ENCODE measurements at regions not wholly inside any gene's neighbourhood (a gene's known extent, or its start where the extent isn't known, plus 50 kb on each side); places are given as distances from the start of the nearest gene placed in this dataset.
"Not testable (repeated sequence)": the region's sequence is repeated elsewhere in the genome, so short reads cannot be mapped to it uniquely, and the experiment has no call there.

DNA sequence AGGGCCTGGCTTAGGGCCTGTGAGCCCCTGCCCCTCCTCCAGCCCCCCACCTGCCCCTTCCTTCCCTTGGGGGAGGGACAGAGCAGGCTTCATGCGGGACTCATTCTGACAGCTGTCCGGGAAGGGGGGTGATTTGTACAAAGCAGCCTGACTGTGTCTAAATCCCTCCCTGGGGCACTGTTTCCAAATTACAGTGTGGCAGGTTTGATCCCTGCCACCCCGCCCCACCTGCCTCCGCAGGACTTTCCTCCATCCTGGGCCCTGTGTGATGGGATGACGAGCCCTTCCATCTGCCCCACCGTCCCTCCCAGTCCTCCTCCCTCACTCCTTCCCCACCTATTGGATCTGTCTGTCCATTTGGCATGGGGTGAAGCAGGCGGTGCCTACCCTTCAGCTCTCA lies 363.9 kb downstream of the BCL11B start:
- DNase-seq (ENCODE audit: low spot score) = no peak

DNA sequence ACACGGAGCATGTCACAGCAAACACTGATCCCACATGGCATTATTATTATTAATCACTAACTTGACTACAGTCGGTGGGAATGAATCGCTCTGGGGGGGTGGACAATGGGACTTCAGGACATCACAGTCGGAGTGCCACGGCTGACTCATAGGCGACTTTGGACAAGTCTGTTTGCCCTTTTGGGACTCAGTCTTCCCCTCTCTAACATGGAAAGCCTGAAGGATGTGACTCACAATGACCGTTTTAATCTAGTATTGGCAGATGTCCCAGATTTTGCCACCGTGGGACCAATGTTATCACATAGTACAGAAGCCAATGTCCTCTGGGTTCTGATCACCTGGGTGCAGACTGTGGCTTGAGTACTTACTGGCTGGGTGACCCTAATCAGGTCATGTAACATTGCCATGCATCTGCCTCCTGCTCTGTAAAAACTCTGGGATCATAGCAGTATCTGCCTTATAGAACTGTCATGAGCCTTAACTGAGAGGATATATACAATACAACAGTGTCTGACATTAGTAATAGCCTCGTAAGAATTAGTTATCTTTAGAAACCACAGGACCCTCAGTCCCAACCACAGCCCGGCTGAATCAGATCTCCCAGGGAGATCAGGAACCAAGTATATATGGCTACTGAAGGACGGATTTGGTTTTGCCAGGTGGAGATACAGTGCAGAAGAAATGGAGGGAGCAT lies 362.6 kb downstream of the BCL11B start:
- no peak for DNase-seq (ENCODE audit: low spot score)

DNA sequence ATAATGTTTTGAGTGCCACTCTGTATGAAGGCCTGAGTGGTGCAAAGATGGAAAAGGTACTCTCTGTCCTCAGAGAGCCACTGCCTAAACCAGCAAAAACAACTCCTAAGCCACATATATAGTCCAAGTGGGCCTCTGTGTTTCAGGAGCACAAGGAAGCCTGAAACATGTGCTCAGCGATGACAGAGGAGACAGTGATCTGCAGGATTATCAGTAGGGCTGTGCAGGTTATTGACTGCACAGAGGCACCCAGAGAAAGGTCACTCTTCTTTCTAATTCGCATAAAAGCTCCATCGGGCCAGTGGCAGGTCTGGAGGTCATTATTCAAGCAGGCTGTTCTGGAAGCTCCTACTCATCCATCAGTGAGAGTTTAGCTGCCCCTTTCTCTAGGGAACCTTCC lies 361.9 kb downstream of the BCL11B start:
- DNase-seq (ENCODE audit: low spot score) = no peak

DNA sequence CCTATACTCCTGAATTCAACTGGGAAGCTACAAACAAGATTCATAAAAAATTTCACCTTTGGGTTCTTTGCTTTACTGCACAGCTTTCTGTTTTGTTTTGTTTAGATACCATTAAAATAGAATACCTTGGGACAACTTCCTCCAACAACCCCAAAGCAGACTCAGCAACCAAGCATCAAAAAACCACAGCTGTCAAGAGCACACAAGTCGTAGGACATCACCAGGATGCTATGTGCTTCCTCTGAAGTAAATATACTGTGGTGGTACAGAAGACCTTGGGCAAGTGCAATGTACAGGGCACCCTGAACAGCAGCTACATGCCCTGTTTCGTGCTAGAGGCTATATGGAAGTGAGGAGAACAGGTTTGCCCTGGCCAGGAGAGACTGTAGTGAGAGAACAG lies 359.3 kb downstream of the BCL11B start:
- no peak for DNase-seq (ENCODE audit: low spot score)

- DNase-seq (ENCODE audit: low spot score) = no peak
These were observed 357.9 kb downstream of the BCL11B start for GRCh38 chr14:98913967-98914650.

GRCh38 chr14:98914942-98915341 lies 357.1 kb downstream of the BCL11B start:
- DNase-seq (ENCODE audit: low spot score) = no peak

DNA sequence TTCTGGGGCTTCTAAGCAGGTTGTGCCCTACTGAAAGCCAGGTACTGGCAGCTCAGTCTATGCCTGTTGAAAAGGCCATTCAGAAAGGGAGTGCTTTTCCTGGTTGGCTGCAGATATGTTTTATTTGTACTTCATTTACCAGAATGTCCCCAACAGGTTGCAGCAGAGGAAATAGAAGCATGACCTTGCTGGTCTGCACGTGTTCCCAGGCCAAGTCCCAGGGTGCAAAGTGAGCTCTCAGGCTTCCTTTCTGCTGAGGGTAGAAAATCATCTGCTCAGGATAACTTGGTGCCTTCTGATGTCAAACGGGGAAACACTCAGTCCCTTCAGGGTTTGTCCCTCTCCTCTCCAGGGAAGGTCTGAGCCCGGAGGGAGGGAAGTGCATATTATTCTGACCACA lies 356.4 kb downstream of the BCL11B start:
- DNase-seq (ENCODE audit: low spot score) = no peak

DNA sequence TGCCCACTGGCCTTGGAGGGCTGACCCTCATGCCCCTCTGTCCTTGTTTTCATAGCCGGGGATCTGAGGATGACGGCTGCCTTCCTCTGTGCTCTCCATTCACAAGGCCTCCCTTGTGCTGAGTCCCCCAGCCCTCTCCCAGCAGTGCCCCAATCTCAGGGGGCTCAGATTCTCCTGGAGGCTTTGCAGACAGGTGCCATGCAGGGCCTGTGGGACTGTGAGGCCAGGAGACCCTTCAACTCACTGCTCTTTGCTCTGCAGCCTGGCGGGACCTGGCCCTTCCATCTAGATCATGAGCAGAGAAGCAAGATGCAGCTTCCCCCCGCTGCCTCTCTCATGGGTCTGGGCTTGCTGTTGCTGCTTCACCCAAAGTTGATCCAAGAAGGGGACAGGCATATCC lies 356.0 kb downstream of the BCL11B start:
- no peak for DNase-seq (ENCODE audit: low spot score)

- DNase-seq (ENCODE audit: low spot score) = no peak
These were observed 355.5 kb downstream of the BCL11B start for GRCh38 chr14:98916476-98916875.

GRCh38 chr14:98919434-98919833 lies 352.6 kb downstream of the BCL11B start:
- DNase-seq (ENCODE audit: low spot score) = no peak

GRCh38 chr14:98921306-98921705 lies 350.7 kb downstream of the BCL11B start:
- DNase-seq (ENCODE audit: low spot score) = not testable (repeated sequence)

- no peak for DNase-seq (ENCODE audit: low spot score)
These were observed 348.4 kb downstream of the BCL11B start for GRCh38 chr14:98923596-98923995.

- no peak for DNase-seq (ENCODE audit: low spot score)
These were observed 348.0 kb downstream of the BCL11B start for GRCh38 chr14:98924046-98924445.

- no peak for DNase-seq (ENCODE audit: low spot score)
These were observed 346.5 kb downstream of the BCL11B start for GRCh38 chr14:98925354-98926040.

DNA sequence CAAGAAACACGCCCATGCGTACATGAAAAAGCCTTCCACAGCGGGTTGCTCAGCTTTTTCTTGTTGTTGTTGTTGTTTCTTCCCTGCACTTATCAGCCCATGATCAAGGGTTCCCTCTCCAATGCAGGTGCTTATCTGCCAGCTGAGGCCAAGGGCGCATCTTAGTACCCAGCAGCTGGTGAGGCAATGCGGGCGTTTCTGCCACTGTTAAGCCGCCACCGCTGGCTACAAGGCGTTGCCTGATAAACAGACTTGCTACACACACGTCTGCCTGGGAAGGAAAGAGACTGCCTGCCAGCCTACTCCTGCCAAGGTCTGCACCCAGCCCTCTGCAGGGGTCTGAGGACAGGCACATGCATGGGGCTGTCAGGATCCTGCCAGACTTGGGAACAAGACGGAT lies 345.9 kb downstream of the BCL11B start:
- DNase-seq (ENCODE audit: low spot score) = no peak

DNA sequence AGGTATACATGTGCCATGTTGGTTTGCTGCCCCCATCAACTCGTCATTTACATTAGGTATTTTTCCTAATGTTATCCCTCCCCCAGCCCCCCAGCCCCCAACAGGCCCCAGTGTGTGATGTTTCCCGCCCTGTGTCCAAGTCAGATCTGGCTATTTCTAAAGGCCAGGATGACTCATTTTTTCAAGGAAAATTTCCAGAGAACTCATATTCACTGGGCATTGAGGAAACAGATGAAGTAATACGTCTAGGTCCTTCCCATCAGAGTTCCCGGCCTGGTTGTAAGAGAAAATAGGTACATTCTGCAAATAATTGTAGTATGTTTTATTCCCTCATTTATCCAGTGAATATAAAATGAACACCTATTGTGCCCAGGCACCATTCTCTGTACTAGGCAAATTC lies 345.2 kb downstream of the BCL11B start:
- no peak for DNase-seq (ENCODE audit: low spot score)

DNA sequence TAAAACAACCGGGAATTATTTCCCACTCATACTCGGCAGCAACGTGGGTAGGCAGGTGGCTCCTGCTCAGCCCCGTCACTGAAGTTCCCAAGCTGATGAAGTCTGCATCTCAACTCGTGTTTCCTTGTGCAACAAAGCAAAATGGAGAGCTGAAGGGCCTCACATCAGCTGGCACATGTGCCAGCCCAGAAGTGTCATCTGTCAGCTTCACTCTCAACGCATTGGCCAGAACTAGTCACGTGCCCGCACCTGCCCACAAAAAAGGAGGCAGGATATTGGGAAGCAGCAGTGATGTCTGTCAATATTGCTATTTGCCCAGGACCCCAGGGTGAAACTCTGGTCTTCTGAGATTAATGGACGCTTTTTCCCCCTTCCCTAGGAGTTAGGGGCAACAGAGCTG lies 344.0 kb downstream of the BCL11B start:
- no peak for DNase-seq (ENCODE audit: low spot score)

DNA sequence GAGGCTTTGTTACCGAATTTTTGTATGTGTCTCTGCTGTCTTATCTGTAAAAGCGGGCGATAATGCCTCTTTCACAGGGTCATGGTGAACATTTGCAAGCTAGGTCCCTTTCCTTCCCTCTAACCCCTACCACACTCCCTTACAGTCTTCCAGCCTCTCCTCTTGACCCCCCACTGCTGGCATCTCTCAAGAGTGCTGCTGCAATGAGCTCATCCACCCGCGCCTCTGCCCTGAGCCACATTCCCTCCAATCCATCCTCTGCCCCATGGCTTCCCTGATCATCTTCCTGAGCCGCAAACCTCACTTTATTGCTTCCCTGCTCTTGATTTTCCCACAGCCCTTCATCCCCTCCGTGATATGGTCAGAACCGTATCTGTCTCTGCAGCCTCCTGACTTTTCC lies 343.6 kb downstream of the BCL11B start:
- DNase-seq (ENCODE audit: low spot score) = no peak

DNA sequence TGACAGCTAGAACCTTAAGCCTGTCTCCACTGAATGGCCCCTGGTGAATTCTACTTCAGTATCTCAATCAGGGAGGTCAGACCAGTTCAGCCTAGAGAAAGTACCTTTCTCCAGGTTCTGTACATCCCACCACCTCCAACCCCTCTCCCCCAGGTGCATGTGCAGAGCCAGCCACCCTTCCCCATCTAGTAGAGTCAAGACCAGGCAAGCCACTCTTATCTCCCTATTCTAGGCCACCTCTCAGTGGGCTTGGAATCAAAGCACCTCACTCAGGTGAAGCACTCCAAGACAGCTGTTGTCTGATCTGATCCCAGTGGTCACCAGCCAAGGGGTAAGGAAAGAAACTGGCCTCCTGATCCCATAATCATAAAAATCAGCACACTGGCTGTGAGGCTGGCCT lies 340.9 kb downstream of the BCL11B start:
- no peak for DNase-seq (ENCODE audit: low spot score)

GRCh38 chr14:98931911-98932310 lies 340.1 kb downstream of the BCL11B start:
- no peak for DNase-seq (ENCODE audit: low spot score)

DNA sequence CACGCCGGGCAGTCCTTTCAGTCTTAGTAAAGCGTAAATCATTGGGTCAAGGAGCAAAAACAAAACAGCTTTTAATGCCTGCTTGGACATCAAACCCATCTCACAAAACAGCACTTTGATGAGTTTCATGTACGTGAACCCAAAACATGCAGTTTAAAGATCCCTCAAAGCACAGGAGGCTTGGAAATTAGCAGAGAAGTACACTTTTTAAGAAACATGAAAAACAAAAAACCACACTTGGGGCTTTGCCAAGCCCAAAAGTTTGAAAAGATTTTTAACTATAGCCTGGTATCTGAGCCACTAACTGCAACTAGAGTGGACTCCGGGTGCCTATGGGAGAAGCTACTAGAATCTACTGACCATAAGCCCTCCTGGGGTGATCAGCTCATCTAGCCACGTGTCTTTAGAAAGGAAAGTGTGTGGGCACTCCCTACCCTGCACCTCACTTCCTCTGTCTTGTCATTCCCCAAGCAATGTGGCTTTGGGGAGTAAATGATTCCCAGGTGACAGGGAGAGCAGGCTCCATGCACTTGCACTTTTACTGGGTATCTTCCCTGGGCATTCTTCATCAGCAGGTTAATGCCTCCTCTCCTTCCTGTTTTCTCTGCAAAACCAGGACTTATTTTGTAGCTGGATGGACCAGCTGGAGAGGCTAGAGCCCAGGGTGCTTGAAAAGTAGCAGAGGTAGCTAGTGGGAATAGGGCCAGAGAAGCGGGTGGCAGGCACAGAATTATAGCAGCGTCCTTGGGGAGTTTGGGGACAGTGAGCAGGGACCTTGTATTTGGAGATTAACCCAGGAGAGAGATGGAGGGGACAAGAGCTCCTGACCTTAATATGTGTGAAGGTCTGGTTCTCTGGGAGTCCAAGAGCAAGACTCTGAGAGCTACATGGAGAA lies 339.3 kb downstream of the BCL11B start:
- no peak for DNase-seq (ENCODE audit: low spot score)

DNA sequence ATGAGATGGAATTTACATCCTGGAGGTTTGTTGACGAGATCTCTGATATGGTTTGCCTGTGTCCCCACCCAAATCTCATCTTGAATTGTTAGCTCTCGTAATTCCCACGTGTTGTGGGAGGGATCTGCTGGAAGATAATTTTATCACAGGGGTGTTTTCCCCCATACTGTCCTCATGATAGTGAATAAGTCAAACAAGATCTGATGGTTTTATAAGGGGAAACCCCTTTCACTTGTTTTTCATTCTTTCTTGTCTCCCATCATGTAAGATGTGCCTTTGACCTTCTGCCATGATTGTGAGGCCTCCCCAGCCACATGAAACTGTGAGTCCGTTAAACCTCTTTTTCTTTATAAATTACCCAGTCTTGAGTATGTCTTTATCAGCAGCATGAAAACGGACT lies 337.4 kb downstream of the BCL11B start:
- not testable (repeated sequence) for DNase-seq (ENCODE audit: low spot score)

All from ureter (tissue), 1 donor.